Epithelial cell of esophagus (primary cell): ENCODE measurements at regions not wholly inside any gene's neighbourhood (a gene's known extent, or its start where the extent isn't known, plus 50 kb on each side); places are given as distances from the start of the nearest gene placed in this dataset.

Experiments used
- DNase-seq: peaks from one replicate; pipeline ENCODE4 v3.0.0; 2010; ENCODE audit warnings: low read depth
- H3K4me3 ChIP-seq: 2 replicates; pipeline ENCODE4 v1.5.1; 2011; ENCODE audit warnings: mild to moderate bottlenecking, low read length, control low read depth
- CTCF ChIP-seq: IDR thresholded peaks from 2 replicates; pipeline ENCODE4 v1.5.1; 2011; ENCODE audit warnings: low read depth, mild to moderate bottlenecking, low read length, control low read depth, inconsistent platforms; ENCODE audit not compliant: insufficient read depth; ENCODE audit errors: missing control alignments

GRCh38 chr16:74090871-74091270, 205.7 kb upstream of the PSMD7 start:
- no peak for TF ChIP-seq CTCF
- no peak for DNase-seq
- H3K4me3 ChIP-seq = no peak overlapping the region

- no peak for DNase-seq
- H3K4me3 ChIP-seq = no peak overlapping the region
- TF ChIP-seq CTCF = no peak
Measured at GRCh38 chr16:74083541-74083940, 213.1 kb upstream of the PSMD7 start.

- no peak for TF ChIP-seq CTCF
- no peak for DNase-seq
- no peak overlapping the region for H3K4me3 ChIP-seq
Measured at GRCh38 chr16:74080311-74080710, 216.3 kb upstream of the PSMD7 start.

GRCh38 chr16:74079232-74079586, 217.4 kb upstream of the PSMD7 start:
- DNase-seq = no peak
- H3K4me3 ChIP-seq = no peak overlapping the region
- TF ChIP-seq CTCF = no peak

- no peak for DNase-seq
- TF ChIP-seq CTCF = no peak
- no peak overlapping the region for H3K4me3 ChIP-seq
Measured at GRCh38 chr16:74078511-74079231, 217.9 kb upstream of the PSMD7 start.

- no peak for DNase-seq
- no peak for TF ChIP-seq CTCF
- no peak overlapping the region for H3K4me3 ChIP-seq
Measured at GRCh38 chr16:74076568-74076967, 220.0 kb upstream of the PSMD7 start.

- H3K4me3 ChIP-seq = no peak overlapping the region
- TF ChIP-seq CTCF = no peak
- DNase-seq = no peak
Measured at GRCh38 chr16:74075393-74075792, 221.2 kb upstream of the PSMD7 start.
